ENCODE measurements at regions not wholly inside any gene's neighbourhood (a gene's known extent, or its start where the extent isn't known, plus 50 kb on each side); places are given as distances from the start of the nearest gene placed in this dataset.

- TF ChIP-seq CTCF (conservative IDR thresholded peaks at IDR 0.05 in 1 of 2, IDR thresholded peaks at IDR 0.05 in 1 of 2; ENCODE audit: low read depth in 1 of 2, low read length in 2 of 2) (no peak), EZH2 (IDR thresholded peaks at IDR 0.05; ENCODE audit: low read length, missing control alignments) (no peak)
These were observed 280.3 kb downstream of the RAB38 start for GRCh38 chr11:87894961-87895360.
